Stimulated activated CD4-positive, alpha-beta T cell treated with anti-CD3 and anti-CD28 coated beads, TNF-alpha, amount 100 ng/mL, for 4 hours (primary cell): ENCODE measurements at regions not wholly inside any gene's neighbourhood (a gene's known extent, or its start where the extent isn't known, plus 50 kb on each side); places are given as distances from the start of the nearest gene placed in this dataset.

Source experiments
- DNase-seq, 3 experiments: peaks; one replicate each; pipeline ENCODE4 v3.0.0-alpha.2; 2020; ENCODE audit warnings: low read depth in 3 of 3

GRCh38 chr6:132868057-132868456 is 53.7 kb downstream of the RPS12 start:
- DNase-seq = no peak

GRCh38 chr6:132872923-132873322 is 58.6 kb downstream of the RPS12 start:
- no peak for DNase-seq

- DNase-seq = no peak
Observed at GRCh38 chr6:132877003-132877402, 62.6 kb downstream of the RPS12 start.

- DNase-seq = no peak
Observed at GRCh38 chr6:132887204-132887603, 72.8 kb downstream of the RPS12 start.

GRCh38 chr6:132888701-132889100 is 74.3 kb downstream of the RPS12 start:
- no peak for DNase-seq

- DNase-seq = no peak
Observed at GRCh38 chr6:132892929-132893771, 78.8 kb downstream of the RPS12 start.

GRCh38 chr6:132893772-132894490 is 79.6 kb downstream of the RPS12 start:
- no peak for DNase-seq

- no peak for DNase-seq
Observed at GRCh38 chr6:132898376-132898775, 84.0 kb downstream of the RPS12 start.

- DNase-seq = no peak
Observed at GRCh38 chr6:132900849-132901248, 86.5 kb downstream of the RPS12 start.

- no peak for DNase-seq
Observed at GRCh38 chr6:132902901-132903300, 88.5 kb downstream of the RPS12 start.

- no peak for DNase-seq
Observed at GRCh38 chr6:132907231-132907630, 92.9 kb downstream of the RPS12 start.

GRCh38 chr6:132907914-132908313 is 93.5 kb downstream of the RPS12 start:
- DNase-seq = no peak

GRCh38 chr6:132909742-132910141 is 95.4 kb downstream of the RPS12 start:
- DNase-seq = no peak

- DNase-seq = no peak
Observed at GRCh38 chr6:132910759-132911158, 96.4 kb downstream of the RPS12 start.

- DNase-seq = no peak
Observed at GRCh38 chr6:132919045-132919860, 104.9 kb downstream of the RPS12 start.

GRCh38 chr6:132927713-132928112 is 113.3 kb downstream of the RPS12 start:
- DNase-seq = no peak

GRCh38 chr6:132929141-132929540 is 114.8 kb downstream of the RPS12 start:
- DNase-seq = no peak

- no peak for DNase-seq
Observed at GRCh38 chr6:132931313-132931712, 116.9 kb downstream of the RPS12 start.

GRCh38 chr6:132931936-132932514 is 117.7 kb downstream of the RPS12 start:
- DNase-seq = no peak

- no peak for DNase-seq
Observed at GRCh38 chr6:132932588-132932987, 118.2 kb downstream of the RPS12 start.

GRCh38 chr6:132933090-132933489 is 118.7 kb downstream of the RPS12 start:
- no peak for DNase-seq

GRCh38 chr6:132934496-132934895 is 120.1 kb downstream of the RPS12 start:
- DNase-seq = no peak
